Vagina (tissue), 2 donors: ENCODE measurements at regions not wholly inside any gene's neighbourhood (a gene's known extent, or its start where the extent isn't known, plus 50 kb on each side); places are given as distances from the start of the nearest gene placed in this dataset.

Experiments used
- POLR2A ChIP-seq, 2 donors: fragments of 450-650 bp; IDR thresholded peaks; one replicate each; pipeline ENCODE4 v1.6.1; 2017; ENCODE audit warnings: antibody characterized with exemption in 2 of 2, mild to moderate bottlenecking in 2 of 2, moderate library complexity in 2 of 2
- POLR2AphosphoS5 ChIP-seq, 2 donors: sonication (generic); formaldehyde crosslinking; IDR thresholded peaks; one replicate each; pipeline ENCODE4 v1.9.0; 2017; ENCODE audit warnings: antibody characterized with exemption in 2 of 2, mild to moderate bottlenecking in 2 of 2, low read depth in 1 of 2; ENCODE audit not compliant: insufficient read depth in 1 of 2
- TF ChIP-seq, protein P1 (sequence below), 3 experiments: fragments of 450-650 bp in 2 of 3; fragments of 200-600 bp in 1 of 3; sonication (generic) in 1 of 3; IDR thresholded peaks; one replicate each; pipeline ENCODE4 v1.5.1; 2017 to 2019; ENCODE audit warnings: antibody characterized with exemption in 3 of 3, mild to moderate bottlenecking in 2 of 3, moderate library complexity in 2 of 3

GRCh38 chr13:22700246-22700887 lies 480.4 kb upstream of the SGCG start:
- TF ChIP-seq, protein P1, sequence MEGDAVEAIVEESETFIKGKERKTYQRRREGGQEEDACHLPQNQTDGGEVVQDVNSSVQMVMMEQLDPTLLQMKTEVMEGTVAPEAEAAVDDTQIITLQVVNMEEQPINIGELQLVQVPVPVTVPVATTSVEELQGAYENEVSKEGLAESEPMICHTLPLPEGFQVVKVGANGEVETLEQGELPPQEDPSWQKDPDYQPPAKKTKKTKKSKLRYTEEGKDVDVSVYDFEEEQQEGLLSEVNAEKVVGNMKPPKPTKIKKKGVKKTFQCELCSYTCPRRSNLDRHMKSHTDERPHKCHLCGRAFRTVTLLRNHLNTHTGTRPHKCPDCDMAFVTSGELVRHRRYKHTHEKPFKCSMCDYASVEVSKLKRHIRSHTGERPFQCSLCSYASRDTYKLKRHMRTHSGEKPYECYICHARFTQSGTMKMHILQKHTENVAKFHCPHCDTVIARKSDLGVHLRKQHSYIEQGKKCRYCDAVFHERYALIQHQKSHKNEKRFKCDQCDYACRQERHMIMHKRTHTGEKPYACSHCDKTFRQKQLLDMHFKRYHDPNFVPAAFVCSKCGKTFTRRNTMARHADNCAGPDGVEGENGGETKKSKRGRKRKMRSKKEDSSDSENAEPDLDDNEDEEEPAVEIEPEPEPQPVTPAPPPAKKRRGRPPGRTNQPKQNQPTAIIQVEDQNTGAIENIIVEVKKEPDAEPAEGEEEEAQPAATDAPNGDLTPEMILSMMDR (IDR thresholded peaks at IDR 0.05) = no peak
- TF ChIP-seq POLR2AphosphoS5 (IDR thresholded peaks at IDR 0.05; ENCODE audit: insufficient read depth in 1 of 2, low read depth in 1 of 2) = no peak
- no peak for TF ChIP-seq POLR2A (IDR thresholded peaks at IDR 0.05)
